ENCODE measurements at regions not wholly inside any gene's neighbourhood (a gene's known extent, or its start where the extent isn't known, plus 50 kb on each side); places are given as distances from the start of the nearest gene placed in this dataset.

GRCh38 chr11:28596816-28597215, 488.6 kb downstream of the METTL15 start:
- TF ChIP-seq CTCF (IDR thresholded peaks at IDR 0.05 in 4 of 5, conservative IDR thresholded peaks at IDR 0.05 in 1 of 5) (no peak), POLR2A (IDR thresholded peaks at IDR 0.05) (no peak)
